Astrocyte (in vitro differentiated cells and primary cell): ENCODE measurements at regions not wholly inside any gene's neighbourhood (a gene's known extent, or its start where the extent isn't known, plus 50 kb on each side); places are given as distances from the start of the nearest gene placed in this dataset.
A peak's percentile ranks its signal among the peaks of the same experiment; 100 is the strongest.

Experiments
- DNase-seq: peaks from one replicate; pipeline ENCODE4 v3.0.0-alpha.2; 2010; ENCODE audit warnings: low read depth
- FAIRE-seq: peaks from 2 replicates; lab custom pipeline; 2011; peaks lifted over from hg19 to GRCh38; lab: Jason Lieb, UNC
- H2AFZ ChIP-seq: 2 replicates; pipeline ENCODE4 v1.6.0; 2012; ENCODE audit warnings: low read depth, low read length, inconsistent platforms
- H3K27ac ChIP-seq: 2 replicates; pipeline ENCODE4 v1.5.1; 2011; ENCODE audit warnings: low read depth, low read length, inconsistent platforms
- H3K27me3 ChIP-seq: 2 replicates; pipeline ENCODE4 v1.6.0; 2011; ENCODE audit warnings: low read length, inconsistent platforms; ENCODE audit not compliant: insufficient read depth
- H3K36me3 ChIP-seq: 2 replicates; pipeline ENCODE4 v1.5.1; 2011; ENCODE audit warnings: low read length, inconsistent platforms; ENCODE audit not compliant: insufficient read depth
- H3K4me1 ChIP-seq: 2 replicates; pipeline ENCODE4 v1.5.1; 2011; ENCODE audit warnings: low read length, inconsistent platforms; ENCODE audit not compliant: insufficient read depth
- H3K4me2 ChIP-seq: 2 replicates; pipeline ENCODE4 v1.6.0; 2012; ENCODE audit warnings: low read length, inconsistent platforms
- H3K4me3 ChIP-seq: 2 replicates; pipeline ENCODE4 v1.5.1; 2011; ENCODE audit warnings: low read depth, mild to moderate bottlenecking, low read length, inconsistent platforms; ENCODE audit not compliant: insufficient read depth
- H3K79me2 ChIP-seq: 2 replicates; pipeline ENCODE4 v1.6.0; 2012; ENCODE audit warnings: mild to moderate bottlenecking, low read length, inconsistent platforms; ENCODE audit not compliant: insufficient read depth
- H3K9ac ChIP-seq: 2 replicates; pipeline ENCODE4 v1.6.0; 2012; ENCODE audit warnings: mild to moderate bottlenecking, low read length, inconsistent platforms
- H3K9me3 ChIP-seq: 2 replicates; pipeline ENCODE4 v1.5.1; 2012; ENCODE audit warnings: low read depth, mild to moderate bottlenecking, low read length, inconsistent platforms; ENCODE audit not compliant: insufficient read depth
- H4K20me1 ChIP-seq: 2 replicates; pipeline ENCODE4 v1.6.0; 2012; ENCODE audit warnings: low read length, inconsistent platforms; ENCODE audit not compliant: insufficient read depth
- H3K27ac Mint-ChIP-seq: one replicate; pipeline ENCODE4 v1.8.0; 2021; ENCODE audit warnings: mild to moderate bottlenecking, mixed read lengths; ENCODE audit not compliant: unreplicated experiment
- H3K27me3 Mint-ChIP-seq: one replicate; pipeline ENCODE4 v1.8.0; 2021; ENCODE audit warnings: low read depth, mixed read lengths; ENCODE audit not compliant: unreplicated experiment
- H3K36me3 Mint-ChIP-seq: one replicate; pipeline ENCODE4 v1.8.0; 2021; ENCODE audit warnings: low read depth, mixed read lengths; ENCODE audit not compliant: unreplicated experiment
- H3K4me1 Mint-ChIP-seq: one replicate; pipeline ENCODE4 v1.8.0; 2021; ENCODE audit warnings: low read depth, mixed read lengths; ENCODE audit not compliant: unreplicated experiment
- H3K4me3 Mint-ChIP-seq: one replicate; pipeline ENCODE4 v1.8.0; 2021; ENCODE audit warnings: mild to moderate bottlenecking, moderate library complexity, mixed read lengths; ENCODE audit not compliant: unreplicated experiment
- H3K9me3 Mint-ChIP-seq: one replicate; pipeline ENCODE4 v1.8.0; 2021; ENCODE audit warnings: mild to moderate bottlenecking, mixed read lengths; ENCODE audit not compliant: unreplicated experiment
- CTCF ChIP-seq: IDR thresholded peaks from 2 replicates; pipeline ENCODE4 v1.5.1; 2011; ENCODE audit warnings: low read depth, mild to moderate bottlenecking, inconsistent platforms, low read length, moderate library complexity; ENCODE audit not compliant: insufficient read depth
- EZH2 ChIP-seq: IDR thresholded peaks from 2 replicates; pipeline ENCODE4 v1.6.1; 2012; ENCODE audit warnings: mild to moderate bottlenecking, low read length, inconsistent platforms; ENCODE audit not compliant: insufficient read depth

GRCh38 chr9:105038051-105038450 is 110.1 kb upstream of the ABCA1 start:
- Histone ChIP-seq H3K27ac (no peak overlapping the region), H2AFZ (no peak overlapping the region), H3K27me3 (no peaks in the 10 kb centered on the region), H3K4me1 (no peaks in the 10 kb centered on the region), H4K20me1 (no peaks in the 10 kb centered on the region), H3K4me2 (peak overlapping the region; percentile 11), H3K9me3 (no peaks in the 10 kb centered on the region), H3K9ac (no peak overlapping the region), H3K36me3 (no peaks in the 10 kb centered on the region), H3K79me2 (no peaks in the 10 kb centered on the region), H3K4me3 (no peak overlapping the region)
- TF ChIP-seq CTCF (no peak), EZH2 (no peak)
- Mint-ChIP-seq H3K9me3 (peaks cover 1% of the 10 kb centered on the region), H3K36me3 (no peaks in the 10 kb centered on the region), H3K4me1 (no peaks in the 10 kb centered on the region), H3K4me3 (no peak overlapping the region), H3K27ac (no peak overlapping the region), H3K27me3 (peaks cover 2% of the 10 kb centered on the region)
- no peak for DNase-seq
- no peak for FAIRE-seq

GRCh38 chr9:105039175-105039799 is 111.3 kb upstream of the ABCA1 start:
- H3K27me3 Mint-ChIP-seq: peaks cover 2% of the 10 kb centered on the region
- peaks cover 4% of the 10 kb centered on the region for H3K9me3 Mint-ChIP-seq
- TF ChIP-seq CTCF (no peak), EZH2 (no peak)
- FAIRE-seq (no peak), DNase-seq (no peak)
- Histone ChIP-seq H3K4me3 (no peak overlapping the region), H4K20me1 (no peaks in the 10 kb centered on the region), H3K4me2 (no peak overlapping the region), H3K9me3 (no peaks in the 10 kb centered on the region), H2AFZ (no peak overlapping the region), H3K36me3 (no peaks in the 10 kb centered on the region), H3K9ac (no peak overlapping the region), H3K27me3 (no peaks in the 10 kb centered on the region), H3K4me1 (no peaks in the 10 kb centered on the region), H3K79me2 (no peaks in the 10 kb centered on the region), H3K27ac (no peak overlapping the region)
- H3K4me1 Mint-ChIP-seq: no peaks in the 10 kb centered on the region
- no peak overlapping the region for H3K27ac Mint-ChIP-seq
- no peak overlapping the region for H3K4me3 Mint-ChIP-seq
- H3K36me3 Mint-ChIP-seq: no peaks in the 10 kb centered on the region

- Histone ChIP-seq H2AFZ (no peak overlapping the region), H3K9me3 (no peaks in the 10 kb centered on the region), H3K9ac (no peak overlapping the region), H3K4me1 (no peaks in the 10 kb centered on the region), H4K20me1 (no peaks in the 10 kb centered on the region), H3K27ac (no peak overlapping the region), H3K27me3 (no peaks in the 10 kb centered on the region), H3K4me2 (no peak overlapping the region), H3K4me3 (no peak overlapping the region), H3K79me2 (no peaks in the 10 kb centered on the region), H3K36me3 (no peaks in the 10 kb centered on the region)
- Mint-ChIP-seq H3K27ac (no peak overlapping the region), H3K4me1 (peaks cover 4% of the 10 kb centered on the region), H3K36me3 (no peaks in the 10 kb centered on the region), H3K27me3 (peaks cover 2% of the 10 kb centered on the region), H3K9me3 (peaks cover 4% of the 10 kb centered on the region), H3K4me3 (no peak overlapping the region)
- DNase-seq: no peak
- TF ChIP-seq CTCF: no peak
- no peak for TF ChIP-seq EZH2
- no peak for FAIRE-seq
These were observed 115.5 kb upstream of the ABCA1 start for GRCh38 chr9:105043370-105043936.
